Activated T-cell treated with anti-CD3 and anti-CD28 coated beads, Interleukin-2, amount 50 U/mL, for 48 hours (primary cell): ENCODE measurements at regions not wholly inside any gene's neighbourhood (a gene's known extent, or its start where the extent isn't known, plus 50 kb on each side); places are given as distances from the start of the nearest gene placed in this dataset.
"Not testable (repeated sequence)": the region's sequence is repeated elsewhere in the genome, so short reads cannot be mapped to it uniquely, and the experiment has no call there.

Experiments used
- DNase-seq, 2 experiments: peaks; one replicate each; pipeline ENCODE4 v3.0.0-alpha.2; 2020

GRCh38 chr9:1505489-1505888, 455.3 kb downstream of the DMRT2 start:
- DNase-seq = no peak

GRCh38 chr9:1510712-1511111, 460.6 kb downstream of the DMRT2 start:
- DNase-seq = no peak

- DNase-seq = no peak
Observed at GRCh38 chr9:1513105-1513504, 462.9 kb downstream of the DMRT2 start.

GRCh38 chr9:1514250-1514649, 464.1 kb downstream of the DMRT2 start:
- DNase-seq = no peak

GRCh38 chr9:1514776-1515363, 464.7 kb downstream of the DMRT2 start:
- DNase-seq = no peak

GRCh38 chr9:1515557-1515956, 465.4 kb downstream of the DMRT2 start:
- DNase-seq = no peak

GRCh38 chr9:1521547-1521946, 471.4 kb downstream of the DMRT2 start:
- no peak for DNase-seq

- no peak for DNase-seq
Observed at GRCh38 chr9:1522219-1522767, 472.1 kb downstream of the DMRT2 start.

GRCh38 chr9:1528456-1528855, 478.3 kb downstream of the DMRT2 start:
- DNase-seq = no peak

GRCh38 chr9:1530696-1531095, 480.5 kb downstream of the DMRT2 start:
- no peak for DNase-seq

GRCh38 chr9:1531424-1531823, 481.3 kb downstream of the DMRT2 start:
- no peak for DNase-seq

- no peak for DNase-seq
Observed at GRCh38 chr9:1532171-1532570, 482.0 kb downstream of the DMRT2 start.

- no peak for DNase-seq
Observed at GRCh38 chr9:1535051-1535450, 480.1 kb upstream of the SMARCA2 start.

- no peak for DNase-seq
Observed at GRCh38 chr9:1535599-1535998, 479.5 kb upstream of the SMARCA2 start.

- no peak for DNase-seq
Observed at GRCh38 chr9:1536522-1537170, 478.5 kb upstream of the SMARCA2 start.

GRCh38 chr9:1538301-1538700, 476.8 kb upstream of the SMARCA2 start:
- DNase-seq = no peak

- DNase-seq = no peak
Observed at GRCh38 chr9:1539216-1539615, 475.9 kb upstream of the SMARCA2 start.

- no peak for DNase-seq
Observed at GRCh38 chr9:1550636-1551035, 464.5 kb upstream of the SMARCA2 start.

GRCh38 chr9:1554081-1555035, 460.8 kb upstream of the SMARCA2 start:
- DNase-seq = no peak

- DNase-seq = not testable (repeated sequence)
Observed at GRCh38 chr9:1558666-1559065, 456.5 kb upstream of the SMARCA2 start.

- no peak for DNase-seq
Observed at GRCh38 chr9:1575939-1576338, 439.2 kb upstream of the SMARCA2 start.

GRCh38 chr9:1580215-1580614, 434.9 kb upstream of the SMARCA2 start:
- DNase-seq = no peak

- DNase-seq = no peak
Observed at GRCh38 chr9:1581926-1582325, 433.2 kb upstream of the SMARCA2 start.

- no peak for DNase-seq
Observed at GRCh38 chr9:1591310-1591709, 423.8 kb upstream of the SMARCA2 start.
